ENCODE measurements at regions not wholly inside any gene's neighbourhood (a gene's known extent, or its start where the extent isn't known, plus 50 kb on each side); places are given as distances from the start of the nearest gene placed in this dataset.

DNA sequence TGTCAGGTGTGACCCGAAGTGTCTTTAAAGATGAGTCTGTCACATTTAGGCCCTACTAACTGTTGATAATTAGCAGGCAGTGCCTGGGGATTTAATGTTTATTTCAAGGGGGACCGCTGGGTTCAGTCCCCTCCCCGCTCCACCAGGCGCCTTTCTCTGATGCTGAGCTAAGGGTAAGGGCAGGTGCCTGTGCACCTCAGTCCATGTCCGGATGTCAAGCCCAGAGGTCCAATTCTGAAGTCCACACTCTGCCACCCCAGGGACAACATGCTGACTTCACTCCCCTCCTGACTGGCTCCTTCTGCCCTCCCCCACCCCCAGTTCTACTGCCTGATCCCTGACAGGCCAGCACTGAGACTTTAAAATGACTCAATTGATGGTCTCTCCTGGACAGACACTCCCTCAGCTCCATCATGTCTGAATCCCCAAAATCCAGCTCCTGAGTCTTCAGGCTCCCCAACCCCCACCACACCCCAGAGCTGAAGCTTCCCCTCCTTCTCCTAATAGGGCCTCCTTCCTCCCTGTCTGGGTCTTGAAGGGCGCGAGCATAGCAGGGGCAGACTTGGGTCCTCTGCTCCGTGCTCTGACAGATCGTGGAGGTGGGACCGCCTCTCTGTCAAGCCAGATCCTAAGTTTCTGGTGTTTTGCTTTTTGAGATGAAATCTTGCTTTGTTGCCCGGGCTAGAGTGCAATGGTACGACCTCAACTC, 49.8 kb upstream of the ANO1 start:
- intact Hi-C loops (cut with DNase I), result no loop called here
- H3K9me3 ChIP-seq, result no peaks in the 10 kb centered on the region

More for the DNA sequence above, 49.8 kb upstream of the ANO1 start:
- WGBS, 3 donors, result 76 to 84% (median 79%) methylated on average over 12 of the region's 12 CpGs
- no peak for DNase-seq
- Histone ChIP-seq H3K27me3 (no peaks in the 10 kb centered on the region), H3K4me1 (ENCODE audit: insufficient read depth) (no peaks in the 10 kb centered on the region), H3K36me3 (no peaks in the 10 kb centered on the region), H3K27ac (no peak overlapping the region), H3K4me3 (no peak overlapping the region)
- TF ChIP-seq EP300 (IDR thresholded peaks at IDR 0.05), result no peak
- no peak for TF ChIP-seq POLR2A (IDR thresholded peaks at IDR 0.05)
- TF ChIP-seq, protein P1, sequence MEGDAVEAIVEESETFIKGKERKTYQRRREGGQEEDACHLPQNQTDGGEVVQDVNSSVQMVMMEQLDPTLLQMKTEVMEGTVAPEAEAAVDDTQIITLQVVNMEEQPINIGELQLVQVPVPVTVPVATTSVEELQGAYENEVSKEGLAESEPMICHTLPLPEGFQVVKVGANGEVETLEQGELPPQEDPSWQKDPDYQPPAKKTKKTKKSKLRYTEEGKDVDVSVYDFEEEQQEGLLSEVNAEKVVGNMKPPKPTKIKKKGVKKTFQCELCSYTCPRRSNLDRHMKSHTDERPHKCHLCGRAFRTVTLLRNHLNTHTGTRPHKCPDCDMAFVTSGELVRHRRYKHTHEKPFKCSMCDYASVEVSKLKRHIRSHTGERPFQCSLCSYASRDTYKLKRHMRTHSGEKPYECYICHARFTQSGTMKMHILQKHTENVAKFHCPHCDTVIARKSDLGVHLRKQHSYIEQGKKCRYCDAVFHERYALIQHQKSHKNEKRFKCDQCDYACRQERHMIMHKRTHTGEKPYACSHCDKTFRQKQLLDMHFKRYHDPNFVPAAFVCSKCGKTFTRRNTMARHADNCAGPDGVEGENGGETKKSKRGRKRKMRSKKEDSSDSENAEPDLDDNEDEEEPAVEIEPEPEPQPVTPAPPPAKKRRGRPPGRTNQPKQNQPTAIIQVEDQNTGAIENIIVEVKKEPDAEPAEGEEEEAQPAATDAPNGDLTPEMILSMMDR (IDR thresholded peaks at IDR 0.05), result no peak

Data from ovary (tissue), 7 donors.